NCI-H1105 treated with DMSO at 0.1 percent for 48 hours (cell line): ENCODE measurements at regions not wholly inside any gene's neighbourhood (a gene's known extent, or its start where the extent isn't known, plus 50 kb on each side); places are given as distances from the start of the nearest gene placed in this dataset.
"Not testable (repeated sequence)": the region's sequence is repeated elsewhere in the genome, so short reads cannot be mapped to it uniquely, and the experiment has no call there.

Experiments used
- DNase-seq: peaks from one replicate; lab custom pipeline; 2025; lab: John Stamatoyannopoulos, UW

- DNase-seq: no peak
Observed at GRCh38 chr2:109719871-109720270, 74.2 kb upstream of the RGPD5 start.

- no peak for DNase-seq
Observed at GRCh38 chr2:109720380-109721106, 73.6 kb upstream of the RGPD5 start.

GRCh38 chr2:109721135-109721534, 73.0 kb upstream of the RGPD5 start:
- DNase-seq: no peak

- no peak for DNase-seq
Observed at GRCh38 chr2:109721626-109722025, 72.5 kb upstream of the RGPD5 start.

GRCh38 chr2:109722026-109722425, 72.1 kb upstream of the RGPD5 start:
- peak; percentile 20 for DNase-seq

- not testable (repeated sequence) for DNase-seq
Observed at GRCh38 chr2:109722640-109723039, 71.5 kb upstream of the RGPD5 start.

GRCh38 chr2:109723153-109723552, 71.0 kb upstream of the RGPD5 start:
- DNase-seq: not testable (repeated sequence)

- no peak for DNase-seq
Observed at GRCh38 chr2:109724533-109725460, 69.3 kb upstream of the RGPD5 start.

GRCh38 chr2:109726379-109727270, 67.5 kb upstream of the RGPD5 start:
- no peak for DNase-seq

GRCh38 chr2:109727929-109728447, 66.1 kb upstream of the RGPD5 start:
- DNase-seq: no peak

- not testable (repeated sequence) for DNase-seq
Observed at GRCh38 chr2:109733746-109734145, 60.4 kb upstream of the RGPD5 start.

GRCh38 chr2:109736177-109736827, 57.8 kb upstream of the RGPD5 start:
- DNase-seq: peak; percentile 28
